ENCODE measurements at regions not wholly inside any gene's neighbourhood (a gene's known extent, or its start where the extent isn't known, plus 50 kb on each side); places are given as distances from the start of the nearest gene placed in this dataset.

DNA sequence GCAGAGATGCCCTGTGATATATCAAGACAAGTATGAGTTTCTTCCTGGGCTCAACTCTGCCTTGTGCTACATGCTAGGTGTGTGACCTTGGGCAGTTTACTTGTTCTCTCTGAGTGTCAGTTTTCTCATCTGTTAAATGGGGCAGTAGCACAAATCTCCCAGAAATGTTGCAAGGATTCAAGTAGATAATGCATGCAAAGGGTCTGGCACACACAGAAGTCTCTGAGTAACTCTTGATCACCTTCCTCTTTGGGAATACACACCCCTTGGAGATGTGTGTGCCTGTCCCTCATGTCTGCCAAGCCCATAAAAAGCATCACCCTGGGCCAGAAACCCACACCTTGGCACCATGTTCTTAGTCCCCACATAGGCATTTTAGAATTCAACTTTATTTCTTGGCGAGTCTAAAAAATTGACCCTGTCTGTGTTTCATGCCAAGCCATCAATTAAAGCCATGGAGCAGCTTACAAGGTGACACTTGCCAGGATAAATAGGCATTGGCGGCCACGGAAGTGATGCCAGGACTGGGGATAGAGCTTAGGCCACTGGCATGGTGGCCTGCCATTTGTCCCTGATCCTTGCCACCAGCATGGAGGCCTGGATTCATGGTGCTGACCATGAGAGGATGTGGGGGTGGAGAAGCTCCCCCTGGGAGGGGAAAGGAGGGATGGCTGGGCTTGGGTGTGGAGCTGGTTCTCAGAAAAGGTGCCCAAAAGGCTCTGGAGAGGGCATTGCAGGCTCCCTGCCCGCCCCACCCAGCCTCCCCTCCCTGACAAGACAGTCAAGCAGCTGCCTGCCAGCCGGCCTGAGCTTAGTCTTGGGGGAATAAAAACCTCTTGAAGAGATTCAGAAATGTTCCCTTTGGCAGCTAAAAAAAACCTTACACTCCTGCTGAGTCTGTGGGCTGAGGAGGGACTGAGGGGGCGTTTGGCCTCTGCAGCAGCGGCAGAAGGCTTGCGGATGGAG lies 118.0 kb upstream of the IPO9 start:
- Mint-ChIP-seq H3K4me3 (no peak overlapping the region), H3K9me3 (no peaks in the 10 kb centered on the region), H3K36me3 (ENCODE audit: low read depth) (no peaks in the 10 kb centered on the region), H3K27me3 (ENCODE audit: low read depth) (no peaks in the 10 kb centered on the region), H3K27ac (ENCODE audit: unreplicated experiment) (peak overlapping the region; percentile 85), H3K4me1 (peaks cover 29% of the 10 kb centered on the region)
- DNase-seq (ENCODE audit: low read depth, low spot score) = no peak
- TF ChIP-seq, protein P1, sequence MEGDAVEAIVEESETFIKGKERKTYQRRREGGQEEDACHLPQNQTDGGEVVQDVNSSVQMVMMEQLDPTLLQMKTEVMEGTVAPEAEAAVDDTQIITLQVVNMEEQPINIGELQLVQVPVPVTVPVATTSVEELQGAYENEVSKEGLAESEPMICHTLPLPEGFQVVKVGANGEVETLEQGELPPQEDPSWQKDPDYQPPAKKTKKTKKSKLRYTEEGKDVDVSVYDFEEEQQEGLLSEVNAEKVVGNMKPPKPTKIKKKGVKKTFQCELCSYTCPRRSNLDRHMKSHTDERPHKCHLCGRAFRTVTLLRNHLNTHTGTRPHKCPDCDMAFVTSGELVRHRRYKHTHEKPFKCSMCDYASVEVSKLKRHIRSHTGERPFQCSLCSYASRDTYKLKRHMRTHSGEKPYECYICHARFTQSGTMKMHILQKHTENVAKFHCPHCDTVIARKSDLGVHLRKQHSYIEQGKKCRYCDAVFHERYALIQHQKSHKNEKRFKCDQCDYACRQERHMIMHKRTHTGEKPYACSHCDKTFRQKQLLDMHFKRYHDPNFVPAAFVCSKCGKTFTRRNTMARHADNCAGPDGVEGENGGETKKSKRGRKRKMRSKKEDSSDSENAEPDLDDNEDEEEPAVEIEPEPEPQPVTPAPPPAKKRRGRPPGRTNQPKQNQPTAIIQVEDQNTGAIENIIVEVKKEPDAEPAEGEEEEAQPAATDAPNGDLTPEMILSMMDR (conservative IDR thresholded peaks at IDR 0.05) = no peak

DNA sequence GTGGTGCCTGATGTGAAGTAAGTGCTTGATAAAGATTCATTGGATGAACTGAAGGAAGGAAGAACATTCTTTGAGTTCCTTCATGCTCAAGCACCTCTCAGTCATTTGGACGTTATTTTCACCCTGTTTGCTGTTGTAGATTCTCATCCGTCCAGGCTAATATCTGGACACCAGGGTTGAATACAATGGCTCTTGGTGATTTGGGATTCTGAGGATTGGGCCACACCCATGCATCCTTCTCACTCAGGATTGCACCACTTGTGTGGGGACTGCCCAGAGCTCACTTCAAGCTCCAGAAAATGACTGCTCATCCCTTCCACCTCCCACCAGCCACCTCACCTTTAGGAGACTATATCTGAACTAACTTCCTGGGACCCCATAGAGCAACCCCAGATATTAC lies 117.1 kb upstream of the IPO9 start:
- no peaks in the 10 kb centered on the region for H3K27me3 Mint-ChIP-seq (ENCODE audit: low read depth)
- H3K4me1 Mint-ChIP-seq = peaks cover 26% of the 10 kb centered on the region
- no peaks in the 10 kb centered on the region for H3K36me3 Mint-ChIP-seq (ENCODE audit: low read depth)
- DNase-seq (ENCODE audit: low read depth, low spot score) = no peak
- H3K4me3 Mint-ChIP-seq = no peak overlapping the region
- no peaks in the 10 kb centered on the region for H3K9me3 Mint-ChIP-seq
- TF ChIP-seq, protein P1 (conservative IDR thresholded peaks at IDR 0.05) = no peak
- H3K27ac Mint-ChIP-seq (ENCODE audit: unreplicated experiment) = no peak overlapping the region

DNA sequence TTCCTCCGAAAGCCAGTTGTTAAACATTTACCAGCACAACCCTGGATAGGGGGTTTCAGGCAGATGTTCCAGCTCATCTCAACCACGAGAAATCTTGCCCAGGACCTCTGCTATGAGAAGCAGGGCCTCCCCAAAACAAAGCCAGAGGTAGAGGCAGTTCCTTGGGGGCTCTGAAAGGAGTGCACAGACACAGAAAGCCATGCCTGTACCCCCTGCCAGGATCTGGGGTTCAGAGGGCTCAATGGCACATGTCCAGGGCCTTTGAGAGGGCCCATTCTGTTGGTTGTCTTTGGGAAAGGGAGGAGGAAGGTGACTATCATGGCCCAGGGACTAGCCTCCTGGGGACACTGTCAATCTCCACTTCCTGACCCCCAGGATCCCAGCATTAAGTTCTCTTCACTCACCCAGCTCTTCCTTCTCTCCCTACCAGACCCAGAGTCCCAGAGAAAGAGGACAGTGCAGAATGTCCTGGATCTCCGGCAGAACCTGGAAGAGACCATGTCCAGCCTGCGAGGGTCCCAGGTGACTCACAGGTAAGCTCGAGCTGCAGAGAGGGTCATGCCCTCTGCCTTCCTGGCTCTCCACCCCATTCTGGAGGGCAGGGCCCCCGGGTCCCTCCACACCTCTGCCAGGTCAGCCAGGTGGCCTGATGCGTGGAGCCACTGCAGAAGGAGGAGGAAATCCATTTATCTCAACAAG lies 116.4 kb upstream of the IPO9 start:
- no peak overlapping the region for H3K4me3 Mint-ChIP-seq
- no peaks in the 10 kb centered on the region for H3K9me3 Mint-ChIP-seq
- no peaks in the 10 kb centered on the region for H3K36me3 Mint-ChIP-seq (ENCODE audit: low read depth)
- DNase-seq (ENCODE audit: low read depth, low spot score) = no peak
- TF ChIP-seq, protein P1 (conservative IDR thresholded peaks at IDR 0.05) = no peak
- no peak overlapping the region for H3K27ac Mint-ChIP-seq (ENCODE audit: unreplicated experiment)
- no peaks in the 10 kb centered on the region for H3K27me3 Mint-ChIP-seq (ENCODE audit: low read depth)
- H3K4me1 Mint-ChIP-seq = peaks cover 26% of the 10 kb centered on the region

DNA sequence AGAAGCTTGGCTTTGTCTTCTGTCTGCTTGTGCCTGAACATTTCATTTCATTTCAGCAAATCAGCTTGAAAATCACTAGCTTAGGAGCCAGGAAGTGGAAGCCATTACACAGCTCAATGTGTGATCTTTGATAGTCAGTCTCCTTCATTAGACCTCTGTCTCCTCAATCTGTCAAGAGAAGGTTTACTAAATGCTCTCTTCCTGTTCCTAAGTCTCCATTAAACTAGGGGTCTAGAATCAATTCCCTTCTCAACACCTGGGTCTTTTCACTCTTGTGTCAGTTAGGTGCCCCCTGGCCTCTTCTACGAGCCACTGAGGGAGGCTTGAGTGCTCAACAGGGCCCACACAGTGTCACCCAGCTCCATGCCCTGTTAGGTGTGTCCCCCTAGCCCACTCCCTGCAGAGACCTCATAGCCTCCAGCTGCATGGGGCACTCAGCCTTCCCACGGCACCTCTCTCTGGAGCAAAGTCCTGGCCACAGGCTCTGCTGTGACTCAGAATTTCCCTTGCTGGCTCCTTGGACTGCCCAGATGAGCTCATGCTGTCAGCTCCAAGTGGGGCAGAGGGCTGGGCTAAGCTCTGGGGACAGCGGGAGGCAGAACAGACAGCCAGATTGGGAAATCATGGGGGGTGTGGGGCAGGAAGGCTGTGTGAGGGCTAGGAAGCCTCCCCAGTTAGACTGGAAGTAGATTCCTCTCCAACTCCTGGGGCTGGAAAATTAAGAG lies 115.7 kb upstream of the IPO9 start:
- H3K27me3 Mint-ChIP-seq (ENCODE audit: low read depth) = no peaks in the 10 kb centered on the region
- no peaks in the 10 kb centered on the region for H3K9me3 Mint-ChIP-seq
- TF ChIP-seq, protein P1 (conservative IDR thresholded peaks at IDR 0.05) = no peak
- peaks cover 26% of the 10 kb centered on the region for H3K4me1 Mint-ChIP-seq
- DNase-seq (ENCODE audit: low read depth, low spot score) = no peak
- peaks cover 5% of the 10 kb centered on the region for H3K36me3 Mint-ChIP-seq (ENCODE audit: low read depth)
- H3K4me3 Mint-ChIP-seq = no peak overlapping the region
- peak overlapping the region; percentile 89 for H3K27ac Mint-ChIP-seq (ENCODE audit: unreplicated experiment)

DNA sequence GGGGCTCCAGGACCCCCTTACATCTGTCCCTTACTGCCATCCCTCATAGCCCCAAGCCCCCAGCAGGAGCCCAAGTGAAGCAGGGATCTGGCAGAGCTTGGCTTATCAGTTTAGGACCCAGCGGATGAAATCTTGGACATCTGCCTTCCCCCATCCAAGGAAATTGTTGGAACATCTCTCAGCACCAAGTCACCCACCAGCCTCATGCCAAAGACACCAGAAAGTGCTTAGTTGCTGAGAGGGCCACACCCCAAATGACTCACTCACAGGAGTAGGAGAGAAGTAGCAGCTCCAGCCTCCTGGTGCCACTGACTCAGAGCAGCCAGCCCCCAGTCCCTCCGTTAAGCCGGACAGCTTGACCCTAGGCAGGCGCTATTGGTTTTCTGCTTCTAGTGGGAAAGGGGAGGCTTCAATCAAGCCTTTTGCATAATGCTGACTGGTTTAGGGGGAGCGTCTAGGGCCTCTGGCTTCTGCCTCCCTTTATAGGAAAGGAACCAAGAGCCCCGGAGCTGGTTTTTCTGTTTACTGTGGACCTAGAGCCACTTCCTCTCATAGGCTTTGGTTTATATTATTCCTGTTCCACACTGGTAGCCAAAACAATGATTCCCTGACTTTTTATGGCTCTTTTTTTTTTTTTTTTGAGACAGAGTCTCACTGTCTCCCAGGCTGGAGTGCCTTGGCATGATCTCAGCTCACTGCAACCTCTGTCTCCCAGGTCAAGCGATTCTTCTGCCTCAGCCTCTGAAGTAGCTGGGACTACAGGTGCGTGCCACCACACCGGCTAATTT lies 114.2 kb upstream of the IPO9 start:
- Mint-ChIP-seq H3K4me1 (peaks cover 33% of the 10 kb centered on the region), H3K9me3 (no peaks in the 10 kb centered on the region), H3K36me3 (ENCODE audit: low read depth) (peaks cover 12% of the 10 kb centered on the region), H3K27ac (ENCODE audit: unreplicated experiment) (no peak overlapping the region), H3K4me3 (no peak overlapping the region), H3K27me3 (ENCODE audit: low read depth) (no peaks in the 10 kb centered on the region)
- TF ChIP-seq, protein P1 (conservative IDR thresholded peaks at IDR 0.05) = no peak
- no peak for DNase-seq (ENCODE audit: low read depth, low spot score)
